NCI-H510A treated with DMSO at 0.1 percent for 48 hours (cell line): ENCODE measurements at regions not wholly inside any gene's neighbourhood (a gene's known extent, or its start where the extent isn't known, plus 50 kb on each side); places are given as distances from the start of the nearest gene placed in this dataset.

ENCODE experiments used
- DNase-seq: peaks from one replicate; lab custom pipeline; 2025; lab: John Stamatoyannopoulos, UW

GRCh38 chrX:139290310-139290709 lies 240.2 kb upstream of the F9 start:
- no peak for DNase-seq

GRCh38 chrX:139287155-139287924 lies 243.2 kb upstream of the F9 start:
- no peak for DNase-seq

GRCh38 chrX:139286342-139286741 lies 244.2 kb upstream of the F9 start:
- DNase-seq = no peak

- DNase-seq = no peak
These were observed 262.7 kb upstream of the F9 start for GRCh38 chrX:139267851-139268250.

- DNase-seq = no peak
These were observed 284.2 kb upstream of the F9 start for GRCh38 chrX:139246295-139246694.

GRCh38 chrX:139237141-139237540 lies 293.4 kb upstream of the F9 start:
- no peak for DNase-seq

- no peak for DNase-seq
These were observed 295.6 kb upstream of the F9 start for GRCh38 chrX:139234898-139235297.

- no peak for DNase-seq
These were observed 305.4 kb upstream of the F9 start for GRCh38 chrX:139224953-139225665.

GRCh38 chrX:139222511-139223200 lies 307.9 kb upstream of the F9 start:
- DNase-seq = no peak

- no peak for DNase-seq
These were observed 317.3 kb upstream of the F9 start for GRCh38 chrX:139213241-139213709.

GRCh38 chrX:139211568-139212182 lies 318.9 kb upstream of the F9 start:
- DNase-seq = no peak

GRCh38 chrX:139209342-139209741 lies 321.2 kb upstream of the F9 start:
- no peak for DNase-seq

GRCh38 chrX:139207655-139208054 lies 322.9 kb upstream of the F9 start:
- DNase-seq = no peak

- no peak for DNase-seq
These were observed 323.6 kb upstream of the F9 start for GRCh38 chrX:139206914-139207313.

- DNase-seq = no peak
These were observed 325.5 kb upstream of the F9 start for GRCh38 chrX:139204898-139205667.

- DNase-seq = no peak
These were observed 326.0 kb upstream of the F9 start for GRCh38 chrX:139204571-139204897.

- no peak for DNase-seq
These were observed 326.6 kb upstream of the F9 start for GRCh38 chrX:139203651-139204570.

- DNase-seq = no peak
These were observed 327.7 kb upstream of the F9 start for GRCh38 chrX:139202742-139203420.

- DNase-seq = no peak
These were observed 328.6 kb upstream of the F9 start for GRCh38 chrX:139201924-139202323.

- no peak for DNase-seq
These were observed 329.7 kb upstream of the F9 start for GRCh38 chrX:139200793-139201192.
